ENCODE measurements at regions not wholly inside any gene's neighbourhood (a gene's known extent, or its start where the extent isn't known, plus 50 kb on each side); places are given as distances from the start of the nearest gene placed in this dataset.

DNA sequence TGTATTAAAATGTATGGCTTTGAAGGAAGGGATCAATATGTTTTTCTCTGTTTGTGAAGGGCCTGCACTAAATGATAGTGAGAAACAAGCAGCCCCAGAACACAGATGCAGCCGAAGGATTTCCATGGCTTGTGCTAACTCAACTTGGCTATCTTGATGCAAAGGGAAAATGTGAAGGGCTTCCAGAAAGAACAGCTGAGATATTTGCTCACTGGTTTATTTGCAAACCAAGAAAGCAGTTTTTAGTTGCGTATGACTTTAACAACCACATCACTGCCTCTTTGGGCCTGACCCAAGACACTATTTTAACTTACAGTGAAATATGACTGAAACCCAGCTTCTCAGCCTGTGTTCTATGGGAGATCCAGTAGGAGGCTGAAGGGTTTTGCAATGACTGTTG lies 369.9 kb downstream of the SETD4 start:
- TF ChIP-seq, protein P1, sequence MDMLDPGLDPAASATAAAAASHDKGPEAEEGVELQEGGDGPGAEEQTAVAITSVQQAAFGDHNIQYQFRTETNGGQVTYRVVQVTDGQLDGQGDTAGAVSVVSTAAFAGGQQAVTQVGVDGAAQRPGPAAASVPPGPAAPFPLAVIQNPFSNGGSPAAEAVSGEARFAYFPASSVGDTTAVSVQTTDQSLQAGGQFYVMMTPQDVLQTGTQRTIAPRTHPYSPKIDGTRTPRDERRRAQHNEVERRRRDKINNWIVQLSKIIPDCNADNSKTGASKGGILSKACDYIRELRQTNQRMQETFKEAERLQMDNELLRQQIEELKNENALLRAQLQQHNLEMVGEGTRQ (IDR thresholded peaks at IDR 0.05; ENCODE audit: borderline replicate concordance, low read depth, low read length), result no peak
- TF ChIP-seq RXRA (IDR thresholded peaks at IDR 0.05; ENCODE audit: borderline replicate concordance, low read depth), result no peak
- TF ChIP-seq, protein P2, sequence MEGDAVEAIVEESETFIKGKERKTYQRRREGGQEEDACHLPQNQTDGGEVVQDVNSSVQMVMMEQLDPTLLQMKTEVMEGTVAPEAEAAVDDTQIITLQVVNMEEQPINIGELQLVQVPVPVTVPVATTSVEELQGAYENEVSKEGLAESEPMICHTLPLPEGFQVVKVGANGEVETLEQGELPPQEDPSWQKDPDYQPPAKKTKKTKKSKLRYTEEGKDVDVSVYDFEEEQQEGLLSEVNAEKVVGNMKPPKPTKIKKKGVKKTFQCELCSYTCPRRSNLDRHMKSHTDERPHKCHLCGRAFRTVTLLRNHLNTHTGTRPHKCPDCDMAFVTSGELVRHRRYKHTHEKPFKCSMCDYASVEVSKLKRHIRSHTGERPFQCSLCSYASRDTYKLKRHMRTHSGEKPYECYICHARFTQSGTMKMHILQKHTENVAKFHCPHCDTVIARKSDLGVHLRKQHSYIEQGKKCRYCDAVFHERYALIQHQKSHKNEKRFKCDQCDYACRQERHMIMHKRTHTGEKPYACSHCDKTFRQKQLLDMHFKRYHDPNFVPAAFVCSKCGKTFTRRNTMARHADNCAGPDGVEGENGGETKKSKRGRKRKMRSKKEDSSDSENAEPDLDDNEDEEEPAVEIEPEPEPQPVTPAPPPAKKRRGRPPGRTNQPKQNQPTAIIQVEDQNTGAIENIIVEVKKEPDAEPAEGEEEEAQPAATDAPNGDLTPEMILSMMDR (IDR thresholded peaks at IDR 0.05), result no peak
- TF ChIP-seq EZH2phosphoT487 (IDR thresholded peaks at IDR 0.05; ENCODE audit: borderline replicate concordance, low read depth), result no peak
- TF ChIP-seq TCF12 (IDR thresholded peaks at IDR 0.05), result no peak
- TF ChIP-seq, protein P3, sequence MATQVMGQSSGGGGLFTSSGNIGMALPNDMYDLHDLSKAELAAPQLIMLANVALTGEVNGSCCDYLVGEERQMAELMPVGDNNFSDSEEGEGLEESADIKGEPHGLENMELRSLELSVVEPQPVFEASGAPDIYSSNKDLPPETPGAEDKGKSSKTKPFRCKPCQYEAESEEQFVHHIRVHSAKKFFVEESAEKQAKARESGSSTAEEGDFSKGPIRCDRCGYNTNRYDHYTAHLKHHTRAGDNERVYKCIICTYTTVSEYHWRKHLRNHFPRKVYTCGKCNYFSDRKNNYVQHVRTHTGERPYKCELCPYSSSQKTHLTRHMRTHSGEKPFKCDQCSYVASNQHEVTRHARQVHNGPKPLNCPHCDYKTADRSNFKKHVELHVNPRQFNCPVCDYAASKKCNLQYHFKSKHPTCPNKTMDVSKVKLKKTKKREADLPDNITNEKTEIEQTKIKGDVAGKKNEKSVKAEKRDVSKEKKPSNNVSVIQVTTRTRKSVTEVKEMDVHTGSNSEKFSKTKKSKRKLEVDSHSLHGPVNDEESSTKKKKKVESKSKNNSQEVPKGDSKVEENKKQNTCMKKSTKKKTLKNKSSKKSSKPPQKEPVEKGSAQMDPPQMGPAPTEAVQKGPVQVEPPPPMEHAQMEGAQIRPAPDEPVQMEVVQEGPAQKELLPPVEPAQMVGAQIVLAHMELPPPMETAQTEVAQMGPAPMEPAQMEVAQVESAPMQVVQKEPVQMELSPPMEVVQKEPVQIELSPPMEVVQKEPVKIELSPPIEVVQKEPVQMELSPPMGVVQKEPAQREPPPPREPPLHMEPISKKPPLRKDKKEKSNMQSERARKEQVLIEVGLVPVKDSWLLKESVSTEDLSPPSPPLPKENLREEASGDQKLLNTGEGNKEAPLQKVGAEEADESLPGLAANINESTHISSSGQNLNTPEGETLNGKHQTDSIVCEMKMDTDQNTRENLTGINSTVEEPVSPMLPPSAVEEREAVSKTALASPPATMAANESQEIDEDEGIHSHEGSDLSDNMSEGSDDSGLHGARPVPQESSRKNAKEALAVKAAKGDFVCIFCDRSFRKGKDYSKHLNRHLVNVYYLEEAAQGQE (IDR thresholded peaks at IDR 0.05; ENCODE audit: low read depth, low read length), result no peak
- no peak for TF ChIP-seq POLR2AphosphoS5 (IDR thresholded peaks at IDR 0.05; ENCODE audit: low read depth, low read length)
- TF ChIP-seq MXI1 (IDR thresholded peaks at IDR 0.05; ENCODE audit: low read depth, low read length), result no peak

All from SK-N-SH (cell line).